ENCODE measurements at regions not wholly inside any gene's neighbourhood (a gene's known extent, or its start where the extent isn't known, plus 50 kb on each side); places are given as distances from the start of the nearest gene placed in this dataset.

DNA sequence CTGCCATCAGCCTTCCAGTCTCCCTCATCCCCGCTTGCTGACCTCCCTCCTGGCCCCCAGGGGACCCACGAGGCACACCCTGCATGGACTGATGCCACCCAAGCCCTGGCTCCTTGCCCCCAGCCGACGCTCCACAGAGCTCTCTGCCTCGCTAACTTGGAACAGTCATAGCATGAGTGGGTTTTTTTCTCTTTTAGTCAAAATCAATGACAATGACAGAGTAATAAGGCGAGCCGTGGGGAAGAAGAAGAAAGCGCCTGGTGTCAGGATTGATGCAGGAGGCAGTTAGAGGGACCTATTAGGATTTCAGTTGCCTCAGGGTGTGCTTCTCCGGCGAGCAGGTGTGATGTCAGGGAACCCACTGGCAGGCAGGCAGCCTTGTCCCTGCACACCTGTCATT lies 176.3 kb upstream of the TNRC6C start:
- no peaks in the 10 kb centered on the region for H3K27me3 Mint-ChIP-seq
- H3K36me3 Mint-ChIP-seq = no peaks in the 10 kb centered on the region
- H3K9me3 Mint-ChIP-seq = no peaks in the 10 kb centered on the region
- no peak overlapping the region for H3K27ac Mint-ChIP-seq
- H3K4me1 Mint-ChIP-seq = peaks cover 11% of the 10 kb centered on the region
- no peak overlapping the region for H3K4me3 Mint-ChIP-seq

DNA sequence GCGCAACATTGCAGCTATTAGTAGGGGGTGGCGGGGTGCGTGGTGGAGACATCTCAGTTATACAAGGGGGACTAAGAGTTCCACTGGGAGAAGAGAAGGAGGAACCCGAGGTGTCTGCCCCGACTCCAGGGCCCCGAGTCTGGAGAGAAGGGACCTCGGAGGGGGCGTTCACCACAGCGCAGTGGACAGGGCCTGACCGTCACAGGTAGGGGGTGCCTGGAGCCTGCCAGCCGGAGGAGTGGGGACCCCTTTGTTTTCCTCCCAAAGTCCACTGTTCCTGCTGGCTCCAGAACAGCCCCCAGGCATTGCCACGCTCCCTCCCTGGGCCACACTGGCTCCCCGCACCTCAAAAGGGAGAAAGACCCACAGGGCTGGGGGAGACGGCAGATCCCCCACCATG lies 175.9 kb upstream of the TNRC6C start:
- Mint-ChIP-seq H3K36me3 (no peaks in the 10 kb centered on the region), H3K4me3 (no peak overlapping the region), H3K9me3 (no peaks in the 10 kb centered on the region), H3K27ac (no peak overlapping the region), H3K27me3 (no peaks in the 10 kb centered on the region), H3K4me1 (peaks cover 11% of the 10 kb centered on the region)

DNA sequence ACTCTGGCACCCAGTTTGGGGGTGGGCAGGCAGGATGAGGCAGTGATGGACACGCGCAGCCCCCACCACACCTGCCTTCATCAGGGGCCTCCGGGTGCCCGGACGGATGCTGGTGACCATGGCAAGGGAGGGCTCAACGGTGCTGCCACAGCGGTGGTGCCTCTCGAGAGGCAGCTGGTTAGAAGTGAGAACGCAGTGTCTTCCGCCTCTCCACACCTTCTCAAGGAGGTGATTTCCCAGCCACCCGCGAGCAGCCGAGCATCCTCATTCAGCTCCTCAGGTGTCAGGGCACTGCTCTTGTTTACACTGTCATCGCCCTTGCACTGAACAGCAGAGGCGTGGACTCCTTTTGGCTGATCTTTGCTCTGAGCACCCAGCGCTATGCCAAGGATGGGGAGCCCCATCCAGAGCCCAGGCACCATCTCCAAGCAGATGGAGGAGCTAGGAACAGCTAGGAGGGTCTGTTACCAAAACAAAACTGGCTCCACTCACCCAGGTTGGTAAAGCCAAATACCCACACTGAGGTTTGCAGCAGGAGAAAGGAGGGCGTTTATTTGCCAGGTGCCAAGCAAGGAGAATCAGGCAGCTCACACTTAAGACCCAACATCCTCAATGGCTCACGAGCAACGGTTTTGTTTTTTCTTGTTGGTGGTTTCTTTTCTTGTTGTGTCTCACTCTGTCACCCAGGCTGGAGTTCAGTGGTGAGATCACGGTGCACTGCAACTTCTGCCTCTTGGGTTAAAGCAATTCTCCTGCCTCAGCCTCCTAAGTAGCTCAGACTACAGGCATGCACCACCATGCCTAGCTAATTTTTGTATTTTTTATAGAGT lies 174.3 kb upstream of the TNRC6C start:
- peak overlapping the region; percentile 32 for H3K27ac Mint-ChIP-seq
- H3K36me3 Mint-ChIP-seq = no peaks in the 10 kb centered on the region
- H3K4me3 Mint-ChIP-seq = no peak overlapping the region
- no peaks in the 10 kb centered on the region for H3K9me3 Mint-ChIP-seq
- peaks cover 11% of the 10 kb centered on the region for H3K4me1 Mint-ChIP-seq
- no peaks in the 10 kb centered on the region for H3K27me3 Mint-ChIP-seq

DNA sequence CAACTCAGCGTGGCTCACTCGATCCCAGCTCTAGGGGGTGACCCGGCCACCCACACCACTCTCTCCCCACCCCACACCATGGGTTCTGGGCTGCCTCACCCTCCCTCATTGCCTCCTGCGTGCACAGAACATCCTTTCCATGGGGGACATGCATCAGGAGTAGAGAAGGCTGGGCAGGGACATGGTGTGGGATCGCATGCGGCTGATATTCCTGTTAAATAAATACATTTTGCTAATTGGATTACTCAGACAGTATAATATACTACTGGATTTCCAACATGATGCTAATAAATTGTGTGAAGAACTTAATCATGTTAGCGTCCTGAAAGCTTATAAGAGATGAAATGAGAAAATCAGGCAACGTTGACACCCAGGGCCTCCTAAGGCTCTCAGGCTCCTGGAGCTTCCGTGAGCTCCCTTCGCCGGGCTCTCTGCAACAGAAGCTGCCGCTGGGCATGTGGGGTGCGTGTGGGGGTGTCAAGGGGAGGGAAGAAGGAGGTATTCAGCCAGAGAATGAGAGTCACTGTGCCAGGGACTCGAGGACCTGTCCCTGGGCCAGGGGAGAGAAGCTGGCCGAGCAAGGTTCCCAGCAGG lies 173.1 kb upstream of the TNRC6C start:
- no peak overlapping the region for H3K4me3 Mint-ChIP-seq
- no peaks in the 10 kb centered on the region for H3K27me3 Mint-ChIP-seq
- no peaks in the 10 kb centered on the region for H3K9me3 Mint-ChIP-seq
- H3K36me3 Mint-ChIP-seq = no peaks in the 10 kb centered on the region
- no peak overlapping the region for H3K27ac Mint-ChIP-seq
- peaks cover 11% of the 10 kb centered on the region for H3K4me1 Mint-ChIP-seq

DNA sequence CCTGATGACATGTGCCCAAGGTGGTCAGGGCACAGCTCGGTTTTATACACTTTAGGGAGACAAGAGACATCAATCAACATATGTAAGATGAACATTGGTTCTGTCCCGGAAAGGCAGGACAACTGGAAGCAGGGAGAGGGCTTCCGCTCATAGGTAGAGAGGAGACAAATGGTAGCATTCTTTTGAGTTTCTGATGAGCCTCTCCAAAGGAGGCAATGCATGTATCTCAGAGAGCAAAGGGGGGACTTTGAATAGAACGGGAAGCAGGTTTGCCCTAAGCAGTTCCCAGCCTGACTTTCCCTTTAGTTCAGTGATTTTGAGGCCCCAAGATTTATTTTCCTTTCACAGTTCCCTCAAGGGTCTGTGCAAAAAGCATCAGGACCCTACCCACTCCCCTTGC lies 172.4 kb upstream of the TNRC6C start:
- Mint-ChIP-seq H3K4me1 (peaks cover 11% of the 10 kb centered on the region), H3K4me3 (no peak overlapping the region), H3K9me3 (no peaks in the 10 kb centered on the region), H3K36me3 (no peaks in the 10 kb centered on the region), H3K27ac (no peak overlapping the region), H3K27me3 (no peaks in the 10 kb centered on the region)

DNA sequence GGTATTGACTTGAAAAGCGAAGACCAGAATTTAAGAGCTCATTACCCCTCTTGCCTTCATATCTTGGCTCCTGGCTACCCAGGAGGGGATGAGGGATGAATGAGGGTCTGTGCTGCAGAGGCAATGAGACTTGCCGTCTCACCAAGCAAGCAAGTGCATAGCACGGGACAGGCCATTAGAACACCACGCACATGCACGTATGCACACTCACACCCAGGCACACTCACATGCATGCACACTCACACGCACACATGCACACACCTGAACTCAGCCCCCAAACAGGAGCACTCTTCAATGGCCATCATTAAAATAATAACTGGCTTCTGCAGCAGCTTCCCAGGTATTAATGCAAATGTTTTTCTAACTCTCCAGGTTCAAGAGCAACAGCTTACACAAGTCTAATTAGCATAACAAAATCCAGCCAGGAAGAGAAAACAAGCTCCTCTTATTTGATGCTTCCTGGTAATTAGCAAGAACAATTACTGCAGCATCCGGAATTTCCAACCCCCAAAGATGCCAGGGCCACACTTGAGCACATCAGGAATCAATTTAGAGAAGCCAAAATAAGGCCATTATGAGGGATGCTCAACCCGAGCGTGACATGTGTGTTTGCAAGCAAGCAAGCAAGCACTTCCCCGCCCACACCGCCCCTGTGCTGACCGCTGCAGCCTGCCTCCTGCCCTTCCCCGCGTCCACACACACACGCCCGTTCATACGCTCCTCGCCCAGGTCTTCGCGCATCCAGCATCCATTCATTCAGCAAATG lies 171.6 kb upstream of the TNRC6C start:
- H3K27ac Mint-ChIP-seq = no peak overlapping the region

DNA sequence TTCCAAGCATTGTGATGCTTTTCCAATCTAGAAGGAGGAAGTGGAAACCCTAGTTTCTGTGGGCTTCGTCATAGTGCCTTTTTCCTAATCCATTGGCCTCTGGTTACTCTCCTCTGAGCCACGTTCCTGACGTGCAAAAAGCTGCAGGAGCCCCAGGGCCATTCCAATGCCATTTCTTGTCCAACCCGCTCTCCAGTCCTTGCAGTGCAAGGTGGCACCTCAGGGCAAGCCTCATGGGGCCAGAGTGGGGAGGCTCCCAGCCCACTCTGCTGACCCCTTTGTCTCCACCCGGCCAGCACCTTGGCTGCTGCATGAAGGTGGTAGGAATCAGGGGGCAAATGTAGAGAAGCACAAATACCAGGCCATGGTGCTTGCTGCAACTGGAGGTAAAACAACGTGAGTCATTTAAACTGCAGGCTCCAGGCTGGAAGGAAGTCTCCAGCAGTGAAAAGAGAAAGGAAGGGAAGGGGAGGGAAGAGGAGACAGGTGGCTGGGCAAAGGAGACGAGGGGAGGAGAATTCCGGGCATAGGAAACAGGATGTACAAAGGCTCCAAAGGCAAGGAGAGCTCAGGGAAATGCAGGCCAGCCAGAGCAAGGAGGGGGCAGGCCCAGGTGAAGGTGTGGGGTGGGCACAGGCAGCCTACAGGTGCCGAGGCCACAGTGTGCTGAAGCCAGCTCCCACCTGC lies 168.2 kb upstream of the TNRC6C start:
- Mint-ChIP-seq H3K27ac (no peak overlapping the region), H3K4me1 (peaks cover 7% of the 10 kb centered on the region), H3K4me3 (no peak overlapping the region), H3K27me3 (no peaks in the 10 kb centered on the region), H3K36me3 (no peaks in the 10 kb centered on the region), H3K9me3 (no peaks in the 10 kb centered on the region)

More for the DNA sequence above, 171.6 kb upstream of the TNRC6C start:
- H3K4me3 Mint-ChIP-seq = no peak overlapping the region
- H3K36me3 Mint-ChIP-seq = no peaks in the 10 kb centered on the region
- peaks cover 11% of the 10 kb centered on the region for H3K4me1 Mint-ChIP-seq
- no peaks in the 10 kb centered on the region for H3K27me3 Mint-ChIP-seq
- no peaks in the 10 kb centered on the region for H3K9me3 Mint-ChIP-seq

DNA sequence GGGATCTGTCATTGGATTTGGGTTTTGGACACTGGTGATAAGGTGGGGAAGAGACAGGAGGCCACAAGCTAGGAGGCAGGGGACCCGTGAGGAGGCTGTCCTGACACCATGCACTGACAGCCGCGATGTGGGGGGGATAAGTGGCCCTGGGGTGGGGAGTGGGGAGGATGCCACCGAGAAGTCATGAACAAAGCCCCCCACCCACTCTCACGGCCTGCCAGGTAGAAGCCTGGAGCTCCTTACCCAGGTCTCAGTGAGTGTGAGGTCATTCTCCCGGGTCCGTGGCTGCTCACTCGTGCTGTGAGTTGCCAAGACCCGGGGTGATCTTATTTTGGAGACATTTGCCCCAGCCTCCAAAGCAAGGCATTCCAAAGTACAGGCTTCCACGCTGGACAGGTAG lies 165.9 kb upstream of the TNRC6C start:
- Mint-ChIP-seq H3K4me1 (peaks cover 7% of the 10 kb centered on the region), H3K4me3 (no peak overlapping the region), H3K9me3 (no peaks in the 10 kb centered on the region), H3K36me3 (no peaks in the 10 kb centered on the region), H3K27me3 (no peaks in the 10 kb centered on the region), H3K27ac (no peak overlapping the region)

DNA sequence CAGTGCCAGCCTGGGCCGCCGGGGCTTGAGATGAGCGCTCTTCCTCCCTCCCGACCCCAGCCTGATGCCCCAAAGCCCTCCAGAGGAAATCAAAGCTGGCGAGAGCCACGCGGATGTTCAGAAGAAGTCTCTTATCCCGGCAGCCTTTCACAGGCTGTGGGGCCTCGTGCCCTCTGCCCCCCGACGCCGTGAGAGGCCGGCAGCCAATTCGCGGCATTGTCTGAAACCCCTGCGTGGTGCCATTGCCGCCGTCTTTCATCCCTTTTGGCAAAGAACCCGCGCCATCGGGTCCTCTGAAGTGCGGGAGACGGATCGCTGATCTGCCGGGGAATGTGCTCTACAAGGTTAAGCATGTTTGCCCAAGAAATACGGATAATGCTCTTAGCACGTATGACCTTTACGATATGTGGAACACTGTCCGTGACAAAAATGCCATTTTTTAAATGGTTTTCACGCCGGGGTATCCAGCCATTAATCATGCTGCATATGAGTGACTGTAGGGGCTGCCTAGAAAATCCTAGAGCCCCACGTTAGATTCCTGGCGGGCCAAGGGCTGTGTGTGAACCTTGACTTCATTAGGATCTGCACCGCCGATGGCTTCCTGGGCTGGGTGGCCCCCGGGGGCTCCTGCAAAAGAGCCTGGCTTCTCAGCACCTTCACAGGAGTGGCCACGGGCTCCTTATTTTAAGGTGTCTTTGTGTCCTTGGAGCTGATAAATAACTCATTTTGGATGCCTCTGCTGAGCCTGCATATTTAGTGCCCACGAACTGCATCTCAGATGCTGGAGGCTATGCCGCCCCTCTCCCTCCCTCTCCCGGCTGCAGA lies 165.1 kb upstream of the TNRC6C start:
- H3K9me3 Mint-ChIP-seq = no peaks in the 10 kb centered on the region
- H3K27ac Mint-ChIP-seq = no peak overlapping the region
- no peak overlapping the region for H3K4me3 Mint-ChIP-seq
- H3K36me3 Mint-ChIP-seq = no peaks in the 10 kb centered on the region
- no peaks in the 10 kb centered on the region for H3K27me3 Mint-ChIP-seq
- H3K4me1 Mint-ChIP-seq = peaks cover 7% of the 10 kb centered on the region

DNA sequence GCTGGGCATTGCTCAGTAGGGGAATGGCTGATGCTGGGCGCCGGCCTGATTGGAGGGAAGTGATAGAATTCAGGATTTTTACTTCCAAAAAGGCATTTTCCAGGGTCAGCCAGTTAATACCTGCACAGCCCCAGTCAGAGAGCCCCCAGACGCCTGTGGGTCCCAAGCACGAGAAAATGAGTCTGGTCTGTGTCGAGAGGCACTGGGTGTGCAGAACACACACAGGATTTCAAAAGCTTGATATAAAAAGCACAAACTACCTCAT lies 164.6 kb upstream of the TNRC6C start:
- no peaks in the 10 kb centered on the region for H3K27me3 Mint-ChIP-seq
- H3K27ac Mint-ChIP-seq = no peak overlapping the region
- H3K4me3 Mint-ChIP-seq = no peak overlapping the region
- peaks cover 7% of the 10 kb centered on the region for H3K4me1 Mint-ChIP-seq
- no peaks in the 10 kb centered on the region for H3K36me3 Mint-ChIP-seq
- no peaks in the 10 kb centered on the region for H3K9me3 Mint-ChIP-seq

DNA sequence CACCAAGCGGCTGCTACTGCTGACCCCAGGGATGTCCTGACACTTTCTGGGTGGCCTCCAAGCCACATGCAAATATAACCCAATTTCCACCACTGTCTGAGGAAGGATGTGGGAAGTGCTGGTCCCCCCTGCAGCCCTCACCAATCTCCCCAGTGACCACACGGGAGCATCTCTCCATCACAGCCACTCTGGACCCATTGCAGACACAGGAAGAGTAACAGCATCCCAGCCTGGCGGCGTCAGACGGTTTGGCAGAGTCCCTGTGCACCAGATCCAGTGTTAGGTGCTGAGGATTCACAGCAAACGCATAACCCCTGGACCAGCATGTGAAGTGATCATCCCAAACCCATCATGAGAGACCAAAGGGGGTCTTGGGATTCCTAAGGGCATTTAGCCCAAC lies 163.7 kb upstream of the TNRC6C start:
- Mint-ChIP-seq H3K9me3 (no peaks in the 10 kb centered on the region), H3K27ac (no peak overlapping the region), H3K27me3 (no peaks in the 10 kb centered on the region), H3K4me1 (peaks cover 7% of the 10 kb centered on the region), H3K36me3 (no peaks in the 10 kb centered on the region), H3K4me3 (no peak overlapping the region)

DNA sequence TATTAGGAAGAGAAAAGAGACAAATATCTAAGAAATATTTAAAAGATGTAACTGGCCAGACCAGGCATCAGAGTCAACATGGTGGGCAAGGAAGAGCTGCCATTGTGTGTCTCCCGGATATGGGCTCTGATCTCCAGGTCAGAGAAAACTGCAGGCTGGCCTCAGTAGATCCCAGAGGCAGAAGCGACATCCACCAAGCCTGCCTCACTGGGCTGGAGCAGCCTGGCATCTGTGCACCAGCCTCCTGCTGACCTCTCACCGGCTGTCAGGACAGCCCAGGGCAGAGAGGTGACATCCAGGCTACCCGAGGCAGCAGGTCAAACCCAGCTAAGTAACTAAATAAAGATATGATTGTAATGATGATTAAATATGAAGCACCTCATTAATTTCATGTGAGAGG lies 162.8 kb upstream of the TNRC6C start:
- peaks cover 7% of the 10 kb centered on the region for H3K4me1 Mint-ChIP-seq
- no peaks in the 10 kb centered on the region for H3K27me3 Mint-ChIP-seq
- H3K9me3 Mint-ChIP-seq = no peaks in the 10 kb centered on the region
- H3K36me3 Mint-ChIP-seq = no peaks in the 10 kb centered on the region
- H3K4me3 Mint-ChIP-seq = no peak overlapping the region
- H3K27ac Mint-ChIP-seq = no peak overlapping the region

DNA sequence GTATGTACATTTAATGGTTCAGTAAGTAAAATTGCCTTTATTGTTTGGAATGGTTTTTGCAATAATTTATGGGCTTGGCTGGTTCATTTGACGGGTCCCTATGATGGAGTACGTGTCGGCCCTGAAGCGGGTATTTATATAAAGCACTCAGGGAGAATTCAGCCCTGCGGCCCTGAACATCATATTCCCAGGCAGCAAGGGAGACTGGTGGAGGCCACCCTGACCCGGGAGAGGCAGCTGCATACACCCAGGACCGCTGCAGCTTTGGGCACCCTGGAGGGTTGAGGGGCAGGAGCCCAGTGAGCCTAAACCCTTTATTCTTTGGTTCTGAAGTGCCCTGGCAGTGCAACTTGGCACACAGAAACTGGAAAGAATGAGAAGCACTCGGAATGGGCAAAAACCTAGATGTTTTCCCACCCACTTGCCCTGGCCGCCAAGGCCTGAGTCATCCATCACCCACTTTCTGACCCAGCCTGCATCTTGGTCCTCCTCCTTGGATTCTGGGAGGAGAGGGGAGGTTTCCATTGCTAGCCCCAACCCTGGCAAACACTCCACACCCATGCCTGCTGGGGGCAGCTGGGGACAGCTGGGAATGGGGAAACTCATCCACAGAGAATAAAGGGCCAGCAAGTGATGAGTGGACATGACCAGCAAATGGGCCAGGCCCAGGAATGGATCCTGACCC lies 162.2 kb upstream of the TNRC6C start:
- no peaks in the 10 kb centered on the region for H3K27me3 Mint-ChIP-seq
- no peaks in the 10 kb centered on the region for H3K36me3 Mint-ChIP-seq
- peak overlapping the region; percentile 51 for H3K27ac Mint-ChIP-seq
- H3K9me3 Mint-ChIP-seq = no peaks in the 10 kb centered on the region
- H3K4me1 Mint-ChIP-seq = peaks cover 7% of the 10 kb centered on the region
- no peak overlapping the region for H3K4me3 Mint-ChIP-seq

DNA sequence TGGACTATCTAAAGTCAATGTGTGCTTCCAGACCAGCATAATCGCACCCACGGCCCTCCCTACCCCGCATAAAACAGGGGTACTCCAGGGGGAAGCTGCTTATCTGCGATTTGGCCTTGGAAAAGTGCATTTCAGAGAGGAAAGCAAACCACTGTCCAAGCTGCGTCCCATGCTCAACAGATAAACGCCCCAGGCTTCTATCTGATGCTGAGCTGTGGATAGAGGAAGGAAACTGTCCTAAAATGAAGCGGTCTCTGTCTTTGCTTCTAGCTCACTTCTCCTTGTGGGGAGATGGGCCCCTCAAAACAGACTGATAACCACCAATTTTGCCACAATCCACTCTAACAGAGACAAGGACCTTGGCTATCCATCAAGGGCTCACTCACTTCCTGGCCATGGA lies 160.5 kb upstream of the TNRC6C start:
- peaks cover 7% of the 10 kb centered on the region for H3K4me1 Mint-ChIP-seq
- no peak overlapping the region for H3K4me3 Mint-ChIP-seq
- no peaks in the 10 kb centered on the region for H3K9me3 Mint-ChIP-seq
- H3K27ac Mint-ChIP-seq = no peak overlapping the region
- no peaks in the 10 kb centered on the region for H3K36me3 Mint-ChIP-seq
- peaks cover 2% of the 10 kb centered on the region for H3K27me3 Mint-ChIP-seq

DNA sequence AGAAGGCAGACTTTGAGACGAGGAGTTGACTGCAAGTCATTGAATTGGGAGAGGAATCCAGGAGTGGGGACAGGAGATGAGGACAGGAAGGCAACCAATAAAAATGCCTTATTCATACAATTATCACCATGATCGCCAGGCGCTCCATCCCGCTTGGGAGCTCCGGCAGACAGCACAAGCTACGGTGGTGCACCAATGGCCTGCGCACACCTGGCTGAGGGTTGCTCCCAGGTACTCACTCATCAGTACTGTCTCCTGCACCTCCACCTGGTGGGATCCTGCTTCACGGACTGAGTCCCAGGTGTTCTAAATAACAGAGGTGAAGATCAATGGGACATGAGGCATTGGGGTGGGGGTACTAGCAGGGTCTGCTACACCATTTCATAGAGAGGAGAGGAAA lies 160.0 kb upstream of the TNRC6C start:
- peaks cover 2% of the 10 kb centered on the region for H3K27me3 Mint-ChIP-seq
- H3K4me1 Mint-ChIP-seq = peaks cover 7% of the 10 kb centered on the region
- no peak overlapping the region for H3K4me3 Mint-ChIP-seq
- H3K36me3 Mint-ChIP-seq = no peaks in the 10 kb centered on the region
- no peaks in the 10 kb centered on the region for H3K9me3 Mint-ChIP-seq
- no peak overlapping the region for H3K27ac Mint-ChIP-seq

Data from activated naive CD4-positive, alpha-beta T cell treated with anti-CD3 and anti-CD28 coated beads, Interleukin-2, amount 50 U/mL, for 24 hours (primary cell).